Neural cell (in vitro differentiated cells): ENCODE measurements at regions not wholly inside any gene's neighbourhood (a gene's known extent, or its start where the extent isn't known, plus 50 kb on each side); places are given as distances from the start of the nearest gene placed in this dataset.

Experiments
- EP300 ChIP-seq: fragments of 450-650 bp; conservative IDR thresholded peaks from 2 replicates; pipeline ENCODE4 v1.6.1; 2014; ENCODE audit warnings: antibody characterized with exemption, mild to moderate bottlenecking, moderate library complexity; ENCODE audit not compliant: poor library complexity, severe bottlenecking
- EZH2 ChIP-seq: fragments of 200-600, 300-800 bp; shearing (Covaris generic), sonication (generic); IDR thresholded peaks from 2 replicates; pipeline ENCODE4 v1.6.1; 2014; ENCODE audit warnings: antibody characterized with exemption, low read length, borderline replicate concordance, mild to moderate bottlenecking; ENCODE audit not compliant: insufficient read depth, poor library complexity, severe bottlenecking
- POLR2AphosphoS5 ChIP-seq: IDR thresholded peaks from 2 replicates; pipeline ENCODE4 v1.6.1; 2012
- RAD21 ChIP-seq: fragments of 450-650 bp; conservative IDR thresholded peaks from 2 replicates; pipeline ENCODE4 v1.6.1; 2014; ENCODE audit warnings: antibody characterized with exemption, mild to moderate bottlenecking, moderate library complexity
- SMC3 ChIP-seq: fragments of 450-650 bp; conservative IDR thresholded peaks from 2 replicates; pipeline ENCODE4 v1.6.1; 2014; ENCODE audit warnings: antibody characterized with exemption, mild to moderate bottlenecking, moderate library complexity; ENCODE audit not compliant: poor library complexity
- TF ChIP-seq, protein P1 (sequence below): fragments of 450-650 bp; IDR thresholded peaks from 2 replicates; pipeline ENCODE4 v1.5.1; 2014; ENCODE audit warnings: antibody characterized with exemption, mild to moderate bottlenecking, moderate library complexity; ENCODE audit not compliant: poor library complexity, severe bottlenecking
- TF ChIP-seq, protein P2 (sequence below): IDR thresholded peaks from 2 replicates; pipeline ENCODE4 v1.6.1; 2012; ENCODE audit warnings: borderline replicate concordance

DNA sequence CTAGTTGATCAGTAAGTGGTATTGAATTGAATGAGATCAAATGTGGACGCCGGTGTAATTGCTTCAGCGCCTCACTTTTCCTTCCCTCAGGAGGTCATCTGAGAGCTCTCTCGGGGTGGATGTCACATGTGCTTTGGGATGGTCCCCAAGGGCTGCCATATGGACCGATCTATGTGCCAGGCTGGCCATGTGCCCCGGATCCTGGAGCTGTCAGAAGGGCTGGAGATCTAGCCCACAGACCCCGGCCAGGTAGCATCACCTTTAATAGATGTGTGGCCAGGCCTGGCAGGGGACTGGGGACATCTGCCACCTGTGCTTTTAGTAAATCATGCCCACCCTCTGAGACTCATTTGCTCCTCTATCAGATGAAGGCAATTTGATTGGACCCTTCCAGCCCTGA, 95.3 kb upstream of the CRHR1 start:
- TF ChIP-seq, protein P1, sequence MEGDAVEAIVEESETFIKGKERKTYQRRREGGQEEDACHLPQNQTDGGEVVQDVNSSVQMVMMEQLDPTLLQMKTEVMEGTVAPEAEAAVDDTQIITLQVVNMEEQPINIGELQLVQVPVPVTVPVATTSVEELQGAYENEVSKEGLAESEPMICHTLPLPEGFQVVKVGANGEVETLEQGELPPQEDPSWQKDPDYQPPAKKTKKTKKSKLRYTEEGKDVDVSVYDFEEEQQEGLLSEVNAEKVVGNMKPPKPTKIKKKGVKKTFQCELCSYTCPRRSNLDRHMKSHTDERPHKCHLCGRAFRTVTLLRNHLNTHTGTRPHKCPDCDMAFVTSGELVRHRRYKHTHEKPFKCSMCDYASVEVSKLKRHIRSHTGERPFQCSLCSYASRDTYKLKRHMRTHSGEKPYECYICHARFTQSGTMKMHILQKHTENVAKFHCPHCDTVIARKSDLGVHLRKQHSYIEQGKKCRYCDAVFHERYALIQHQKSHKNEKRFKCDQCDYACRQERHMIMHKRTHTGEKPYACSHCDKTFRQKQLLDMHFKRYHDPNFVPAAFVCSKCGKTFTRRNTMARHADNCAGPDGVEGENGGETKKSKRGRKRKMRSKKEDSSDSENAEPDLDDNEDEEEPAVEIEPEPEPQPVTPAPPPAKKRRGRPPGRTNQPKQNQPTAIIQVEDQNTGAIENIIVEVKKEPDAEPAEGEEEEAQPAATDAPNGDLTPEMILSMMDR = no peak
- TF ChIP-seq, protein P2, sequence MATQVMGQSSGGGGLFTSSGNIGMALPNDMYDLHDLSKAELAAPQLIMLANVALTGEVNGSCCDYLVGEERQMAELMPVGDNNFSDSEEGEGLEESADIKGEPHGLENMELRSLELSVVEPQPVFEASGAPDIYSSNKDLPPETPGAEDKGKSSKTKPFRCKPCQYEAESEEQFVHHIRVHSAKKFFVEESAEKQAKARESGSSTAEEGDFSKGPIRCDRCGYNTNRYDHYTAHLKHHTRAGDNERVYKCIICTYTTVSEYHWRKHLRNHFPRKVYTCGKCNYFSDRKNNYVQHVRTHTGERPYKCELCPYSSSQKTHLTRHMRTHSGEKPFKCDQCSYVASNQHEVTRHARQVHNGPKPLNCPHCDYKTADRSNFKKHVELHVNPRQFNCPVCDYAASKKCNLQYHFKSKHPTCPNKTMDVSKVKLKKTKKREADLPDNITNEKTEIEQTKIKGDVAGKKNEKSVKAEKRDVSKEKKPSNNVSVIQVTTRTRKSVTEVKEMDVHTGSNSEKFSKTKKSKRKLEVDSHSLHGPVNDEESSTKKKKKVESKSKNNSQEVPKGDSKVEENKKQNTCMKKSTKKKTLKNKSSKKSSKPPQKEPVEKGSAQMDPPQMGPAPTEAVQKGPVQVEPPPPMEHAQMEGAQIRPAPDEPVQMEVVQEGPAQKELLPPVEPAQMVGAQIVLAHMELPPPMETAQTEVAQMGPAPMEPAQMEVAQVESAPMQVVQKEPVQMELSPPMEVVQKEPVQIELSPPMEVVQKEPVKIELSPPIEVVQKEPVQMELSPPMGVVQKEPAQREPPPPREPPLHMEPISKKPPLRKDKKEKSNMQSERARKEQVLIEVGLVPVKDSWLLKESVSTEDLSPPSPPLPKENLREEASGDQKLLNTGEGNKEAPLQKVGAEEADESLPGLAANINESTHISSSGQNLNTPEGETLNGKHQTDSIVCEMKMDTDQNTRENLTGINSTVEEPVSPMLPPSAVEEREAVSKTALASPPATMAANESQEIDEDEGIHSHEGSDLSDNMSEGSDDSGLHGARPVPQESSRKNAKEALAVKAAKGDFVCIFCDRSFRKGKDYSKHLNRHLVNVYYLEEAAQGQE = no peak
- TF ChIP-seq SMC3 = no peak
- no peak for TF ChIP-seq EZH2
- no peak for TF ChIP-seq POLR2AphosphoS5
- no peak for TF ChIP-seq RAD21
- no peak for TF ChIP-seq EP300
